Activated CD4-positive, alpha-beta T cell treated with anti-CD3 and anti-CD28 coated beads, Interleukin-2, amount 10 ng/mL, durations not matched to agents 24 days and 14 days (primary cell): ENCODE measurements at regions not wholly inside any gene's neighbourhood (a gene's known extent, or its start where the extent isn't known, plus 50 kb on each side); places are given as distances from the start of the nearest gene placed in this dataset.

Experiments used
- DNase-seq: peaks from one replicate; pipeline ENCODE4 v3.0.0; 2022
- H3K27ac Mint-ChIP-seq: one replicate; pipeline ENCODE4 v1.8.0; 2022; ENCODE audit warnings: mild to moderate bottlenecking, mixed read lengths
- H3K27me3 Mint-ChIP-seq: one replicate; pipeline ENCODE4 v1.8.0; 2022; ENCODE audit warnings: mixed read lengths
- H3K36me3 Mint-ChIP-seq: one replicate; pipeline ENCODE4 v1.8.0; 2022; ENCODE audit warnings: low read depth, mild to moderate bottlenecking, mixed read lengths
- H3K4me1 Mint-ChIP-seq: one replicate; pipeline ENCODE4 v1.8.0; 2021; ENCODE audit warnings: mixed read lengths
- H3K4me3 Mint-ChIP-seq: one replicate; pipeline ENCODE4 v1.8.0; 2022; ENCODE audit warnings: mild to moderate bottlenecking, moderate library complexity, mixed read lengths
- H3K9me3 Mint-ChIP-seq: one replicate; pipeline ENCODE4 v1.8.0; 2021; ENCODE audit warnings: mixed read lengths
- intact Hi-C: fragments of 100-400 bp; cut with micrococcal nuclease; formaldehyde crosslinking; loops from one replicate; pipeline ENCODE4 v1.15.1; 2023

DNA sequence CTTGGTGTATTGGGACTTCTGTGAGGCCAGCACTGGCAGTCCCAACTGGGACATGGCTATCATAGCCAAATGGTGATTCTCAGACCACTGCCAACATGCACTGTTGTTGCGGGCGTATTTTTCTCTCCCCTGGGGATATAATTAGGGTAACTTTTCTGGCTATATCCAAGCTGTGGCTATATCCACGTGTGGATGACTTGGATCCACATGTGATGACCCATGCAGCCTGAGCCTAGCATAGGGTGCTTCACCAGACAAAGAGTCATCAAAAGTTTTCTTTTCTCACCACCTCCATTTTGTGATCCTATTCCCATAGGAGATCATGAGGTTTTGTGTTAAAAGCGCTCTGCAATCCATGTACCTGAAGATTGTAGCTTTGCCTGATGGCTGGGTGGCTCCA, 51.2 kb upstream of the CSF3R start:
- Mint-ChIP-seq H3K27me3 (peaks cover 8% of the 10 kb centered on the region), H3K36me3 (no peaks in the 10 kb centered on the region), H3K9me3 (no peaks in the 10 kb centered on the region), H3K4me3 (no peak overlapping the region), H3K4me1 (no peaks in the 10 kb centered on the region), H3K27ac (no peak overlapping the region)
- no peak for DNase-seq
- intact Hi-C loops: no loop called here

DNA sequence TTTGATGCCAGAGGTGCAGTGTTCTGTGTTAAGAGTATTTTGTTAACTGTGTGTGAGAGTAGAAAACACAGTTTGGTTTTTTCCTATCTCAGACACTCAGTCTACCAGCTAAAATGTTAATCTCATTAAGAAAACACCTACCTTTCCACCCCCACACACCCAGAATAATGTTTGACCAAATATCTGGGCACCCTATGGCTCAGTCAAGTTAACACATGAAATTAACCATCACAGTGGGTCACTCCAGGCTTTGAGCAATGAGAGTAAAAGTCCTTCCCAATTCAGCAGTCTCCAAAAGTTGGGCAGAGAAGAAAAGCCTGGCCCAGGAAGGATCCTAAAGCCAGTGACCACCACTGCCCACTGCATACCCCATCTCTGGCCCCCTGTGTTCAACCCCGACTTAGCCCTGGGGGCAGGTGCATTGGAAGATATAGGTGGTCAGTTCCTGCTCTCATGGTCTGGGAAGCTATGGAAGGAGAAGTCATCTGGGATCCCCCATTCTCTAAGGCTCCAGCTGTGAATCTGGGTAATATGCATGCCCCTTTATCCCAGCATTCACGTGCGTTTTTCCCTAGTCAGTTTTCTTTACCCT, 50.2 kb upstream of the CSF3R start:
- H3K36me3 Mint-ChIP-seq: no peaks in the 10 kb centered on the region
- no peak overlapping the region for H3K27ac Mint-ChIP-seq
- H3K27me3 Mint-ChIP-seq: peaks cover 7% of the 10 kb centered on the region
- no peaks in the 10 kb centered on the region for H3K4me1 Mint-ChIP-seq
- H3K4me3 Mint-ChIP-seq: no peak overlapping the region
- intact Hi-C loops: no loop called here
- DNase-seq: no peak
- H3K9me3 Mint-ChIP-seq: no peaks in the 10 kb centered on the region
